OCI-LY3 (cell line): ENCODE measurements at regions not wholly inside any gene's neighbourhood (a gene's known extent, or its start where the extent isn't known, plus 50 kb on each side); places are given as distances from the start of the nearest gene placed in this dataset.

Experiments used
- H2AFZ ChIP-seq: fragments of 200-600, 300-600 bp; shearing (Covaris generic); 2 replicates; pipeline ENCODE4 v1.6.0; 2014; ENCODE audit warnings: antibody characterized with exemption, low read depth, low read length
- H3K27ac ChIP-seq: fragments of 200-600, 300-600 bp; sonication (generic); 2 replicates; pipeline ENCODE4 v1.5.1; 2014; ENCODE audit warnings: mild to moderate bottlenecking, low read length, moderate library complexity, mixed read lengths
- H3K27me3 ChIP-seq: fragments of 200-600, 300-600 bp; sonication (generic); 2 replicates; pipeline ENCODE4 v1.6.1; 2014; ENCODE audit warnings: low read depth, low read length, mixed read lengths
- H3K36me3 ChIP-seq: fragments of 200-600, 300-600 bp; sonication (generic); replicated peaks from 2 replicates; pipeline ENCODE3; 2014; ENCODE audit warnings: low read depth, low read length, mixed read lengths
- H3K4me1 ChIP-seq: fragments of 300-600, 200-600 bp; sonication (generic); 2 replicates; pipeline ENCODE4 v1.6.1; 2014; ENCODE audit warnings: low read length, mixed read lengths
- H3K4me2 ChIP-seq: fragments of 200-600, 300-600 bp; sonication (generic); 2 replicates; pipeline ENCODE4 v1.6.1; 2014; ENCODE audit warnings: low read length, mixed read lengths
- H3K4me3 ChIP-seq: fragments of 300-600, 200-600 bp; sonication (generic); 2 replicates; pipeline ENCODE4 v1.5.1; 2014; ENCODE audit warnings: antibody characterized with exemption, mild to moderate bottlenecking, low read length, moderate library complexity
- H3K79me2 ChIP-seq: fragments of 300-600, 200-600 bp; shearing (Covaris generic); 2 replicates; pipeline ENCODE4 v1.6.1; 2014; ENCODE audit warnings: mild to moderate bottlenecking, low read length, mixed read lengths
- H3K9ac ChIP-seq: fragments of 300-600, 200-600 bp; shearing (Covaris generic); 2 replicates; pipeline ENCODE4 v1.6.0; 2014; ENCODE audit warnings: mild to moderate bottlenecking, low read length, moderate library complexity
- H3K9me3 ChIP-seq: fragments of 200-600, 300-600 bp; shearing (Covaris generic); 2 replicates; pipeline ENCODE4 v1.6.1; 2014; ENCODE audit warnings: low read length, mixed read lengths; ENCODE audit not compliant: insufficient read depth
- H4K20me1 ChIP-seq: fragments of 200-600, 300-600 bp; sonication (generic); 2 replicates; pipeline ENCODE4 v1.6.1; 2016; ENCODE audit warnings: low read length, mixed read lengths; ENCODE audit not compliant: insufficient read depth
- CTCF ChIP-seq: fragments of 200-600, 300-600 bp; sonication (generic); IDR thresholded peaks from 2 replicates; pipeline ENCODE4 v1.5.1; 2014; ENCODE audit warnings: antibody characterized with exemption, low read length, low read depth
- EZH2phosphoT487 ChIP-seq: fragments of 200-600 bp; shearing (Covaris generic); IDR thresholded peaks from 2 replicates; pipeline ENCODE4 v1.6.1; 2018; ENCODE audit warnings: antibody characterized with exemption, mixed run types, low read depth

- H2AFZ ChIP-seq, result no peak overlapping the region
- no peak overlapping the region for H3K4me3 ChIP-seq
- no peaks in the 10 kb centered on the region for H3K4me1 ChIP-seq
Observed at GRCh38 chr4:79013756-79014155, 74.5 kb upstream of the PAQR3 start.

GRCh38 chr4:78990938-78991810 is 51.9 kb upstream of the PAQR3 start:
- H3K4me3 ChIP-seq, result no peak overlapping the region
- H3K36me3 ChIP-seq, result no peaks in the 10 kb centered on the region
- no peaks in the 10 kb centered on the region for H3K4me1 ChIP-seq
- no peak overlapping the region for H2AFZ ChIP-seq
- H3K9ac ChIP-seq, result no peak overlapping the region
- no peaks in the 10 kb centered on the region for H3K27me3 ChIP-seq
- H3K4me2 ChIP-seq, result no peak overlapping the region
- H3K9me3 ChIP-seq, result no peaks in the 10 kb centered on the region
- no peaks in the 10 kb centered on the region for H3K79me2 ChIP-seq
- TF ChIP-seq EZH2phosphoT487 (no peak), CTCF (no peak)
- H4K20me1 ChIP-seq, result no peaks in the 10 kb centered on the region
- no peak overlapping the region for H3K27ac ChIP-seq

More at GRCh38 chr4:79013756-79014155, 74.5 kb upstream of the PAQR3 start:
- Histone ChIP-seq H3K79me2 (no peaks in the 10 kb centered on the region), H3K27ac (no peak overlapping the region), H3K36me3 (no peaks in the 10 kb centered on the region), H4K20me1 (no peaks in the 10 kb centered on the region), H3K9ac (no peak overlapping the region), H3K27me3 (no peaks in the 10 kb centered on the region), H3K9me3 (no peaks in the 10 kb centered on the region), H3K4me2 (no peak overlapping the region)
- no peak for TF ChIP-seq EZH2phosphoT487
- no peak for TF ChIP-seq CTCF

- Histone ChIP-seq H3K4me3 (no peak overlapping the region), H3K79me2 (no peaks in the 10 kb centered on the region), H3K4me1 (no peaks in the 10 kb centered on the region), H3K9ac (no peak overlapping the region), H4K20me1 (no peaks in the 10 kb centered on the region), H3K27me3 (no peaks in the 10 kb centered on the region), H3K9me3 (no peaks in the 10 kb centered on the region), H3K36me3 (no peaks in the 10 kb centered on the region), H3K27ac (no peak overlapping the region), H2AFZ (no peak overlapping the region), H3K4me2 (no peak overlapping the region)
- TF ChIP-seq EZH2phosphoT487 (no peak), CTCF (no peak)
Observed at GRCh38 chr4:78989697-78990270, 50.5 kb upstream of the PAQR3 start.
